Prostate gland (tissue), 2 donors: ENCODE measurements at regions not wholly inside any gene's neighbourhood (a gene's known extent, or its start where the extent isn't known, plus 50 kb on each side); places are given as distances from the start of the nearest gene placed in this dataset.

Experiments used
- CTCF ChIP-seq, 4 experiments: fragments of 200-600 bp in 2 of 4; fragments of 450-650 bp in 2 of 4; sonication (generic) in 2 of 4; IDR thresholded peaks; 1 replicate in 3 of 4; 2 replicates in 1 of 4; pipeline ENCODE4 v1.5.1; 2016 to 2019; ENCODE audit warnings: antibody characterized with exemption in 4 of 4, mild to moderate bottlenecking in 2 of 4, moderate library complexity in 2 of 4
- POLR2A ChIP-seq: fragments of 450-650 bp; IDR thresholded peaks from one replicate; pipeline ENCODE4 v1.6.1; 2016; ENCODE audit warnings: antibody characterized with exemption, mild to moderate bottlenecking

- no peak for TF ChIP-seq POLR2A
- TF ChIP-seq CTCF (IDR thresholded peaks at IDR 0.05), result no peak
These were observed 55.7 kb upstream of the HABP2 start for GRCh38 chr10:113497198-113497597.
